GM12873 (cell line): ENCODE measurements at regions not wholly inside any gene's neighbourhood (a gene's known extent, or its start where the extent isn't known, plus 50 kb on each side); places are given as distances from the start of the nearest gene placed in this dataset.

Experiments used
- CTCF ChIP-seq: IDR thresholded peaks from 2 replicates; pipeline ENCODE4 v1.5.1; 2012; ENCODE audit warnings: low read depth, mild to moderate bottlenecking, moderate library complexity, low read length, control low read depth; ENCODE audit not compliant: insufficient read depth; ENCODE audit errors: missing control alignments

GRCh38 chr15:62476163-62476562 lies 311.1 kb upstream of the C2CD4B start:
- no peak for TF ChIP-seq CTCF

- no peak for TF ChIP-seq CTCF
Observed at GRCh38 chr15:62477929-62478328, 312.8 kb upstream of the C2CD4B start.

GRCh38 chr15:62482785-62483429 lies 317.8 kb upstream of the C2CD4B start:
- TF ChIP-seq CTCF = peak; percentile 71

GRCh38 chr15:62483814-62484213 lies 318.7 kb upstream of the C2CD4B start:
- TF ChIP-seq CTCF = no peak

GRCh38 chr15:62485170-62485720 lies 320.2 kb upstream of the C2CD4B start:
- no peak for TF ChIP-seq CTCF

GRCh38 chr15:62486041-62486440 lies 321.0 kb upstream of the C2CD4B start:
- TF ChIP-seq CTCF = no peak

- no peak for TF ChIP-seq CTCF
Observed at GRCh38 chr15:62488387-62488786, 323.3 kb upstream of the C2CD4B start.
